GM23338 (cell line): ENCODE measurements at regions not wholly inside any gene's neighbourhood (a gene's known extent, or its start where the extent isn't known, plus 50 kb on each side); places are given as distances from the start of the nearest gene placed in this dataset.

Experiments
- CREB1 ChIP-seq: fragments of 250-450 bp; sonication (Bioruptor Pico); IDR thresholded peaks from 2 replicates; pipeline ENCODE4 v1.5.0; 2020; ENCODE audit warnings: low read depth, mild to moderate bottlenecking, moderate library complexity
- CTCF ChIP-seq, 2 experiments: fragments of 200-600 bp in 1 of 2; sonication (generic) in 1 of 2; conservative IDR thresholded peaks; 2 replicates each; pipeline versions ENCODE4 v1.5.1 to v1.6.1; 2016 to 2017; ENCODE audit warnings: antibody characterized with exemption in 2 of 2, low read depth in 2 of 2, mild to moderate bottlenecking in 2 of 2, moderate library complexity in 1 of 2
- EZH2 ChIP-seq: fragments of 200-600 bp; sonication (generic); IDR thresholded peaks from one replicate; pipeline ENCODE4 v1.8.0; 2017; ENCODE audit warnings: antibody characterized with exemption, mild to moderate bottlenecking, low read depth; ENCODE audit not compliant: unreplicated experiment
- EZH2phosphoT487 ChIP-seq: fragments of 200-600 bp; sonication (generic); IDR thresholded peaks from one replicate; pipeline ENCODE4 v1.8.1; 2018; ENCODE audit warnings: antibody characterized with exemption; ENCODE audit not compliant: unreplicated experiment
- JUNB ChIP-seq: IDR thresholded peaks from one replicate; pipeline ENCODE4 v1.6.1; 2016; ENCODE audit warnings: antibody characterized with exemption; ENCODE audit not compliant: unreplicated experiment
- POLR2AphosphoS5 ChIP-seq: IDR thresholded peaks from 2 replicates; pipeline ENCODE4 v1.6.1; 2016; ENCODE audit warnings: antibody characterized with exemption, low read depth
- REST ChIP-seq: IDR thresholded peaks from one replicate; pipeline ENCODE4 v1.6.1; 2018; ENCODE audit warnings: antibody characterized with exemption; ENCODE audit not compliant: unreplicated experiment
- STAT1 ChIP-seq: IDR thresholded peaks from one replicate; pipeline ENCODE4 v1.6.1; 2016; ENCODE audit warnings: antibody characterized with exemption; ENCODE audit not compliant: unreplicated experiment
- ZNF114 ChIP-seq: fragments of 250-450 bp; sonication (Bioruptor Pico); IDR thresholded peaks from 2 replicates; pipeline ENCODE4 v1.5.0; 2020; ENCODE audit warnings: mild to moderate bottlenecking, moderate library complexity

GRCh38 chr13:33744589-33745369, 73.2 kb upstream of the RFC3 start:
- TF ChIP-seq CTCF (conservative IDR thresholded peaks at IDR 0.05; ENCODE audit: low read depth in 2 of 2) (no peak), POLR2AphosphoS5 (no peak), REST (no peak), EZH2 (no peak), EZH2phosphoT487 (no peak), JUNB (no peak), ZNF114 (CRISPR knock-in tag) (no peak), STAT1 (no peak), CREB1 (no peak)
